Activated naive CD8-positive, alpha-beta T cell treated with anti-CD3 and anti-CD28 coated beads, Interleukin-2, amount 50 U/mL, for 24 hours (primary cell): ENCODE measurements at regions not wholly inside any gene's neighbourhood (a gene's known extent, or its start where the extent isn't known, plus 50 kb on each side); places are given as distances from the start of the nearest gene placed in this dataset.
"Not testable (repeated sequence)": the region's sequence is repeated elsewhere in the genome, so short reads cannot be mapped to it uniquely, and the experiment has no call there.

Source experiments
- ATAC-seq: fragments of 150-1000 bp; cut with Tn5 transposase; one replicate; pipeline ENCODE4 v1.10.0; 2021
- DNase-seq: peaks from one replicate; pipeline ENCODE4 v3.0.0; 2021
- H3K27ac Mint-ChIP-seq: one replicate; pipeline ENCODE4 v1.8.0; 2021; ENCODE audit warnings: mild to moderate bottlenecking, mixed read lengths
- H3K27me3 Mint-ChIP-seq: one replicate; pipeline ENCODE4 v1.8.0; 2021; ENCODE audit warnings: mixed read lengths
- H3K36me3 Mint-ChIP-seq: one replicate; pipeline ENCODE4 v1.8.0; 2021; ENCODE audit warnings: low read depth, mixed read lengths
- H3K4me1 Mint-ChIP-seq: one replicate; pipeline ENCODE4 v1.8.0; 2021; ENCODE audit warnings: mixed read lengths
- H3K4me3 Mint-ChIP-seq: one replicate; pipeline ENCODE4 v1.8.0; 2021; ENCODE audit warnings: mild to moderate bottlenecking, moderate library complexity, mixed read lengths
- H3K9me3 Mint-ChIP-seq: one replicate; pipeline ENCODE4 v1.8.0; 2021; ENCODE audit warnings: mixed read lengths

DNA sequence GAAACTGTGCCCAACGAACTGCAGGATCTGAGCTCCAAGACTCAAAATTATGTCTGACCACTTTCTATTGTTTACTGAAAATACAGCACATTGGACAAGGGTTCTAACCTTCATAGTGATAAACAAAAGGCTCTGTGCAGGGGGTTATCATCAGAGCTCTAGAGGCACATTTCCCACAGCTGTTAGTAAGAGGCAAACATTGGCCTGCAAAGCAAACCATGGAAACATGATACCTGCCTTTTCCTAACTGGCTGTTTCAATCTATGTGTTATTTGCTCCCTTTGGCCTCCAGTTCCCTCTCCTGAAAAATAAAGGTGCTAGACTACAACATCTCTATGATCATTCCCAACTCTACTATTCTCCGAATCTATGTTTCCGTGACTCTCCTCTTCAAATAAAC is 159.7 kb upstream of the ARHGEF26 start:
- no peak for DNase-seq
- Mint-ChIP-seq H3K27ac (no peak overlapping the region), H3K36me3 (no peaks in the 10 kb centered on the region), H3K4me3 (no peak overlapping the region), H3K27me3 (peaks cover 3% of the 10 kb centered on the region), H3K4me1 (no peaks in the 10 kb centered on the region), H3K9me3 (no peaks in the 10 kb centered on the region)
- no peak for ATAC-seq

DNA sequence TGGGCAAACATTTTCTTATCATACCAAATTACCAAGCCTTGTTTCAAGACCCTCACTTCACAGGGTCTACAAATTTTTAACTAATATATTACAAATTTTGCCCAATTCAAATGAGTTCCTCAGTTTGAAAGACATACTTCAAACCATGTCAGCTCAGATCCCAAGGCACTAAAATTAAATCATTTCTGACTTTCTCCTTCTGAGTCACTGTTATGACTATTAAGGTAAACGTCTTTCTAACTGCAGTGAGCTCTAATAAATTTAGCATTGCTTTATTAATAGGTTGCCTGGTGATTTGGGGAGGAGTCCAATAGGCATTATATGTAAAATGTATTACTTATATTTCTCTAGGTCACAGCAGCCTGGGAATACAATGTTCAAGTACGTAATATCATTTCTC is 158.2 kb upstream of the ARHGEF26 start:
- H3K4me1 Mint-ChIP-seq = no peaks in the 10 kb centered on the region
- H3K36me3 Mint-ChIP-seq = no peaks in the 10 kb centered on the region
- ATAC-seq (no peak), DNase-seq (no peak)
- no peak overlapping the region for H3K27ac Mint-ChIP-seq
- H3K4me3 Mint-ChIP-seq = no peak overlapping the region
- peaks cover 3% of the 10 kb centered on the region for H3K27me3 Mint-ChIP-seq
- no peaks in the 10 kb centered on the region for H3K9me3 Mint-ChIP-seq

DNA sequence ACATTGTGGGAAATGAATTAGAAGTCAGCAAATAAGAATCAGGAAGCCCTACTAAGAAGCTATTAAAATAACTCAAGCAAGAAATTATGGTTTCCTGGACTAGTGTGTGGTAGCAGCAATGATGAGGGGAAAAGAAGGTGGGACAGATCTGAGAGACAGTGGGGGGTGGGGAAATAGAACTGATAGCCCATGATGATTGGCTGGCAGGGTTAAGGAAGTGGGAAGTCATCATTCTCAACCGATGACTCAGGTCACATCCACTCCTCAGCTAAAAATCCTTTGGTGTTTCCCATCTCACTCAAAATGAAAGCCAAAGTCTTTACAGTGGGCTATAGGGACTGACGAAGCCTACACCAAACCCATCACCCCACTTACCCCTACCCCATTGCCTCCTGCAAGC is 153.9 kb upstream of the ARHGEF26 start:
- DNase-seq (no peak), ATAC-seq (peak; percentile 28)
- Mint-ChIP-seq H3K27ac (no peak overlapping the region), H3K27me3 (peaks cover 3% of the 10 kb centered on the region), H3K4me3 (no peak overlapping the region), H3K9me3 (peaks cover 6% of the 10 kb centered on the region), H3K36me3 (no peaks in the 10 kb centered on the region), H3K4me1 (peaks cover 2% of the 10 kb centered on the region)

DNA sequence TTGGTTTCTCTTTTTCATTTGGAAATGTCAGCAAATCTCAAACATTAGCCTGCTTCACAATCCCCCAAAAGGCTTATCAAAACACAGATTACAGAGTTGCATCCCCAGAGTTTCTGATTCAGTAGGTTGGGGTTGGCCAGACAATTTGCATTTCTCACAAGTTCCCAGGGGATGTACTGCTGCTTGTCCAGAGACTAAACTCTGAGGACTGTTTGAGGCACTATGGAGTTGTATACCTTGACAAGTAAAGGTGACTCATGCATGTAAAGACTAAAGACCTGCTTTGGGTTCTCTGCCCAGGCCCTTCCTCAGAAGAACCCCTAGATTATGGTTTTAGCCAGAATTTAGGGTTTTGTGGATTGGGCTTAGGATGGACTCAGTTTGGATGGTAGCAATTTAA is 151.1 kb upstream of the ARHGEF26 start:
- DNase-seq = no peak
- Mint-ChIP-seq H3K36me3 (no peaks in the 10 kb centered on the region), H3K4me1 (peaks cover 2% of the 10 kb centered on the region), H3K9me3 (peaks cover 6% of the 10 kb centered on the region), H3K27ac (no peak overlapping the region), H3K27me3 (peaks cover 4% of the 10 kb centered on the region), H3K4me3 (no peak overlapping the region)
- no peak for ATAC-seq

DNA sequence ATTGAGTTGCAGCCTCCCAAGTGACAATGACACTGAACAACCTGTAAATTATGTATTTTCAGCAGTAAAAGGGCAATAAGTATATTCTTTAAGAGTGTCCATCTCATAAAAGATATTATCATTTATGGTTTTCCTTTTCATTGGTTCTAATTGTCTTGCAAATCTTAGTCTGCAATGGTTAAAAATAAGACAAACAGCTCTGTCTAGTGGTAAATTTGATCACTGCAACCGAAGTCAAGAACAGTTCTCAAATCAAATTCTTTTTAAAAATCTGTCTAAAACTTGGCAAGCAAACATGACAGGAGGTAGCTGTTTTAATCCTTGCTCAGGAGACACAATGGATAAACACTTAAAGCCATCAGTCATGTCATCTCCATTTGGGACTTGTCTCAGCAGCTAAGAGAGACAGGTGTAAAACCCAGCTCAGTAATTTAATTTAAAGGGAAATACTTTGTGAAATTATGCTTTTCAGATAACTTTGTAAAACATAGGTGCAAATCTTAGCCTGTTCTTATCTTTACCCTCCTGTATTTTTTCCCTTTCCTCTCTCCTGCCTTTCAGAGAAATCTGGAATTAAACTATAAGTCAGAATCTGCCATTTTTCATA is 150.3 kb upstream of the ARHGEF26 start:
- H3K4me1 Mint-ChIP-seq = peaks cover 2% of the 10 kb centered on the region
- H3K27me3 Mint-ChIP-seq = peaks cover 3% of the 10 kb centered on the region
- H3K4me3 Mint-ChIP-seq = no peak overlapping the region
- H3K9me3 Mint-ChIP-seq = peaks cover 6% of the 10 kb centered on the region
- H3K36me3 Mint-ChIP-seq = no peaks in the 10 kb centered on the region
- ATAC-seq (no peak), DNase-seq (no peak)
- no peak overlapping the region for H3K27ac Mint-ChIP-seq

DNA sequence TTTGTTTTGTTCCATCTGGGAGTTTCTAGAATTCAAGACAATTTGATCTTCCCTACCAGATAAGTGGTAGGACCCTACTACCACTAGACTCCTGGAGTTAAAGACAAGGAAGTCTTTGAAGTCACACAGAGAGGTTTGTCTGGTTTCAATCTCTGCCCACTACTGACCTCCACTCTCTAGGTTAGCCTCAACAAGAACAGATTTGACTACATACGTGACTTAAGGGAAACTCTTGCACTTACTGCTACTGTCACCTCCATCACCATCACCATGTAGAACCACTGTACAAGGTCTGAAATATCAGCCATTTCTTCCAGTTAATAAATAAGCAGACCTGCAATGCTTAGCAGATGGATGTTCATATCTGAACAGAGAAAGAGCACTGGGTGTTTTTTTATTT is 148.3 kb upstream of the ARHGEF26 start:
- DNase-seq (no peak), ATAC-seq (no peak)
- H3K27ac Mint-ChIP-seq = no peak overlapping the region
- H3K9me3 Mint-ChIP-seq = peaks cover 6% of the 10 kb centered on the region
- no peak overlapping the region for H3K4me3 Mint-ChIP-seq
- H3K36me3 Mint-ChIP-seq = no peaks in the 10 kb centered on the region
- H3K4me1 Mint-ChIP-seq = peaks cover 2% of the 10 kb centered on the region
- H3K27me3 Mint-ChIP-seq = peaks cover 3% of the 10 kb centered on the region

DNA sequence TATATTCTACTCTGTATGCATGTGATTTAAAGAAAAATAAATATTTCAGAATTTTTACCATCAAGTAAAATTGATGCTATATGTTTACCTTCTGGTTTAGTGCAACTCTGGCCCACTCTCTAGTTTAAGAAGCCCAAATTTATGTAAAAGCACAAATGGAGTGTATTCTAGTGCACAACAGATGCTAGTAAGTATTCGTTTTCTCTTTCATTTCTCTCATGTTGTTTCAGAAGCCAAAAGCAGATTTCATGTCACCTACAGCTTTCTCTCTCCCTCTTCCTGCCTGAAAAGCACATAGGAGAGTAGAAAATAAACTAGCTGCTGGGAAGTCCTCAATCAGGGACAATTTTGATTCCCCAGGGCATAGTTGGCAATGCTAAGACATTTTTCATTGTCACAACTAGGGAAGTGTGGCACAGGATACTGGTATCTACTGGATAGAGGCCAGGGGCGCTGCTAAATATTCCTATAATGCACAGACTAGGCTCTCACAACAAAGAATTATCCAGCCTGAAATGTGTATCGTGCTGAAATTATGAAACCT is 147.4 kb upstream of the ARHGEF26 start:
- ATAC-seq = no peak
- Mint-ChIP-seq H3K4me3 (no peak overlapping the region), H3K4me1 (no peaks in the 10 kb centered on the region), H3K27ac (no peak overlapping the region), H3K9me3 (no peaks in the 10 kb centered on the region), H3K27me3 (peaks cover 3% of the 10 kb centered on the region), H3K36me3 (no peaks in the 10 kb centered on the region)
- DNase-seq = no peak

DNA sequence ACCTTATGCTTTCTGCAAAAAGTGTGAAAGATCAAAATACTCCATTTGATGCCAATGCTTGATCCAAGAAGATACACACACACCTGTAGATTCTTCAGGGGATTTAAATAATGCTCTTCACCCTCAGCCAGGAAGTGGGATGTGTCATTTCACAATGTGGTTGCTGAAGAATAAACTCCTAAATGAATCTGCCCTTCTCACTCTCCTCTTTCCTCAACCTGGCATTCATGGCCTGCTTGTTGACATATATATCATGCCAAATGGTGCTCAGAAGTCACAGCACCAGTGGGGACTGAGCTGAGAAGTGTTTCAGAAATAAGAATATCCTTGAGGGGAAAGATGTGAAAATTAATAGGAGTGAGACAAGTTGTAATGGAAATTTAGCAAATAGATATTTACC is 146.6 kb upstream of the ARHGEF26 start:
- H3K4me1 Mint-ChIP-seq = no peaks in the 10 kb centered on the region
- H3K27me3 Mint-ChIP-seq = peaks cover 3% of the 10 kb centered on the region
- no peak overlapping the region for H3K27ac Mint-ChIP-seq
- no peaks in the 10 kb centered on the region for H3K9me3 Mint-ChIP-seq
- no peak overlapping the region for H3K4me3 Mint-ChIP-seq
- no peaks in the 10 kb centered on the region for H3K36me3 Mint-ChIP-seq
- ATAC-seq = no peak
- no peak for DNase-seq

DNA sequence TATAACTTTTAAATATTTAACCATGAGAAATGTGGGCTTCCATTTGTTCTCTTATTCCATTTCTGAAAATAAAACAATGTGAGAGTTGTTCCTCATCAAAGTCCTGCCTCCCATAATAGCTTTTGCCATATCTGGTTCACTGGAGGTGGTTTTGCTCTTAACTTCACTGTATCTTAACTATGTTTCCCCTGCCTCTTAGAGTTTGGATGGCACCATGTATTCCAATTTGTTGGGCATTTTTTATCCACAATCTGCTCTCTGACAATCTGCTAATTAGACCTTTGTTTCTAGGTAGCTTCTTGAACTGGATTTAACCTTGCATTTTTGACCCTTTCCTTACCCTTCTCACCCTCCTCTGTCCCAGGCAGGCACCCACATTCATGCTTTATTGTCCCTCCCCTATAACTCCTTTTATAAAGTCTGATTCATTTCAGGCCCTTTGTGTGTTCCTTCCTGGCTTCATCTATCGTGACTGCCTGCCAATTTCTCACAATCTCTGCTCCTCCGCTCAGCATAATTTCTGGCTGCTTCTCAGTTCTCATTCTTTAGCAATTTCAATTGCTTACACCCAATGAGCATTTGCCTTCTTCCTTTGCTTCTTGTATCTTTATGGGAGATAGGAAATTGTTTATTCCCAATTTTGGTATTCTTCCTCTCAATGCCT is 144.2 kb upstream of the ARHGEF26 start:
- H3K27me3 Mint-ChIP-seq = peaks cover 3% of the 10 kb centered on the region
- H3K27ac Mint-ChIP-seq = no peak overlapping the region
- no peaks in the 10 kb centered on the region for H3K36me3 Mint-ChIP-seq
- H3K4me1 Mint-ChIP-seq = no peaks in the 10 kb centered on the region
- ATAC-seq (no peak), DNase-seq (no peak)
- no peaks in the 10 kb centered on the region for H3K9me3 Mint-ChIP-seq
- H3K4me3 Mint-ChIP-seq = no peak overlapping the region

DNA sequence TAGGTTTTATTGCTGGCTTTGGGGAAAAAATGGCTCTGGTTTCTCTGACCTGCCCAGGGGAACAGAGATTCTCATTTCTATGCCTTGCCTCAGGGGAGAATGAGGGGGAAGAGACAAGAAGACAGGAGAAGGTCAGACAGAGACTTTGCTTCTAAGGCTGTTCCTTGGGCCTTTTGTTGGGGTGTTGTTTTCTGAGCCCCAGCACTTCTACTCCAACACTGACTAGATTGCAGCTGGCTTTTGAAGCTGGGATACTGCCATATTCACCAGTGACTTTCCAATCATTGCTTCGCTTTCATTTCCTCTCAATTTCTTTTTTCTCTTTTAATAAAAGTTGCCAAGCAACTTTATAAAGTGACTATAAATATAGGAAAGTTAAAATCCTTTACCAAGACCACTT is 143.2 kb upstream of the ARHGEF26 start:
- Mint-ChIP-seq H3K9me3 (no peaks in the 10 kb centered on the region), H3K27ac (no peak overlapping the region), H3K27me3 (peaks cover 3% of the 10 kb centered on the region), H3K4me3 (no peak overlapping the region), H3K36me3 (no peaks in the 10 kb centered on the region), H3K4me1 (no peaks in the 10 kb centered on the region)
- ATAC-seq = no peak
- no peak for DNase-seq

DNA sequence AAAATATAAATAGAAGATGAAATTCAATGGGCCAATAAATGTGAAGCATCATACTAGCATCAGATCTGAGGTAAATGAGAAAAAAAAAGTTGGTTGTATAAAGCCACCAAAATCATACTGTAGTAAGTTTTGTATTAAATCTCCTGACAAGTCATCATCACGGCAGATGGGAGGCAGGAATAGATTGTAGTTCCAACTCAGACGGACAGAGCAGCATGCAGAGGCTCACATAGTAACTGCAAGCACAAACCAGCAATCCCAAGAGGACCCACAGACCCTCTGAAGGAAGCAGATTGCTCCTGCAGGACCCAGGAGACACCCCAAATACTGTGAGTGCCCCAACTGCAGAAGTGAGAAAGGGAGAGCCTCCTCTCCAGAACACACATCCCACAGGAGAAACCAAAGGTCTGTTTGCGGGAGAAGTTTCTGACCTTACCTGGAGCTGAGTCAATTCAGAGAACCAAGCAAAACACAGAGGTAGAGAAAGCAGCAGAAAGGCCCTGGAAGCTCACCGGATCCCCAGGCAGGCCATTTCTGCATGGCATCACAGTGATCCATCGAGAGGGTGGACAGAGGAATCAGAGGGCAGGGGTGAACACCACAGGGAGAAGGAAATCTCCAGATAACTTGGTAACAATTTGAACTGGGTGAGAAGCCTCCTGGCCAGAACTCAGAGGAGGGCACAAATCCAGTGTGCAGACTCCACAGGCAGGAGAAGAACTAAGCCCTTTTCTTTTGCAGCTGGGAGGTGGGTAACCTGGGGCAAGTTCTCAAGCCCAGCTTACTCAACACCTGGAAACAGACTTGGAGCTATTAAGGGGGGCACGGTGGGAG is 141.6 kb upstream of the ARHGEF26 start:
- ATAC-seq = no peak
- Mint-ChIP-seq H3K36me3 (no peaks in the 10 kb centered on the region), H3K9me3 (no peaks in the 10 kb centered on the region), H3K27ac (no peak overlapping the region), H3K4me3 (no peak overlapping the region), H3K4me1 (no peaks in the 10 kb centered on the region), H3K27me3 (peaks cover 2% of the 10 kb centered on the region)
- no peak for DNase-seq

DNA sequence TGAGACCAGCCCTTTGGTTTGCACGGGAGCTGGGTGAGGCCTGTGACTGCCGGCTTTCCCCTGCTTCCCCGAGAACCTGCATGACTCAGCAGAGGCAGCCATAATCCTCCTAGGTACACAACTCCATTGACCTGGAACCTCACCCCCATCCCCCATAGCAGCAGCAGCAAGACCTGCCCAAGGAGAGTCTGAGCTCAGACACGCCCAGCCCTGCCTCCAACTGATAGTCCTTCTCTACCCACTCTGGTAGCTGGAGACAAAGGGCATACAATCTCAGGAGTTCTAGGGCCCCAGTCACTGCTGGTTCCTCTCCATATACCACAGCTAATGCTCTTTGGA is 141.0 kb upstream of the ARHGEF26 start:
- Mint-ChIP-seq H3K9me3 (no peaks in the 10 kb centered on the region), H3K27me3 (no peaks in the 10 kb centered on the region), H3K4me1 (no peaks in the 10 kb centered on the region), H3K36me3 (no peaks in the 10 kb centered on the region), H3K4me3 (no peak overlapping the region), H3K27ac (no peak overlapping the region)
- DNase-seq = no peak
- no peak for ATAC-seq

DNA sequence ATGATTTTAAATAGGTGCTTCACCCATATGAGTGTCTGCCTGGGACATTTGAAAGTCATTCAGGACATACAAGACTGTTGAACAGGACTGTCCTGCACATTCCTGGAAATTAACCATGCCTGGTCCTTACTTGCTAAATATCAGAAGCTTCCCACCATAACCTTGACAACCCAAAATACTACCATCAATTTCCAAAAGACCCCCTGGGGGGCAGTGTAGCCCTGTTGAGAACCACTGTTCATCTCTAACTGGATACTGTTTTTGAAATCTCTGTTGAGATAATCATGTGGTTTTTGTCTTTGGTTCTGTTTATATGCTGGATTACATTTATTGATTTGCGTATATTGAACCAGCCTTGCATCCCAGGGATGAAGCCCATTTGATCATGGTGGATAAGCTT is 123.8 kb upstream of the ARHGEF26 start:
- H3K4me1 Mint-ChIP-seq, H3K27me3 Mint-ChIP-seq, H3K9me3 Mint-ChIP-seq, H3K4me3 Mint-ChIP-seq, H3K36me3 Mint-ChIP-seq, DNase-seq, H3K27ac Mint-ChIP-seq, ATAC-seq: not testable (repeated sequence)

DNA sequence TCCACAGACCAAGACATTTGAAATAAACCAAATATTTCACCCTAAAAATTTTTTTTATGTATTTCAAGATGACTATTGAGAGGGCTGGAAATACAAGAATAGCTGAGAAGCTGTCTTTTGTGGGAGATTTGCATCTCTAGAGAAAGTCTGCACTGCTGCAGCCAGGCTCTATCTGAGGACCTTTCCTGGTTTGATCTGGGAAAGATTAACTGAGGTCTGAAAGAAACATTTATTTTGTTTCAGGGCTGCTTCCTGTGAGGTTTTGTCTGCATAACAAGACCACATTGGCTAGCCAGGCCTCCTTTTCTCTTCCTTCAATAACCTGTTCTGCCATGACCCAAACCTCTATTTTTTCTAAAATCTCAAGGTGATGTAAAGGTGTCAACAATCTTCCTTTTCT is 117.5 kb upstream of the ARHGEF26 start:
- ATAC-seq (no peak), DNase-seq (no peak)
- Mint-ChIP-seq H3K9me3 (no peaks in the 10 kb centered on the region), H3K4me3 (no peak overlapping the region), H3K36me3 (no peaks in the 10 kb centered on the region), H3K4me1 (no peaks in the 10 kb centered on the region), H3K27me3 (peaks cover 3% of the 10 kb centered on the region), H3K27ac (no peak overlapping the region)

DNA sequence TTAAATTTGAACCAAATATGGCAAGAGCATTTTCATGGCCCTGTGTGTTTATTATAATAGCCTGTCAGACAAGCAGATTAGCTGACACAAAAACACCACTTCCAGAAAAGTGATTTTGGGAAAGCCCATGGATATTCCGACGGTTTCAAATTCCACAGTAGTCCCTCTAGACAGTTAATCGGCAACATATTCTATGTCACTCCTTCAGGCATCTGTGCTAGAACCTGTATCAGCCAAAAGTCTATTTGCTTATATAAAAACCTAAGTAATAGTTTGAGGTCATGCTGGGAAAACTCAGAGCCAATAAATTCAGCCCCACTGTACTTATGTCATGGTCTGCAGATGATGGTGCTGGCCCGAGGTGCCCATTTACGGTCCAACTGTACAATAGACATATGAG is 110.2 kb upstream of the ARHGEF26 start:
- no peak for DNase-seq
- Mint-ChIP-seq H3K36me3 (no peaks in the 10 kb centered on the region), H3K27ac (no peak overlapping the region), H3K4me1 (no peaks in the 10 kb centered on the region), H3K9me3 (no peaks in the 10 kb centered on the region), H3K4me3 (no peak overlapping the region), H3K27me3 (no peaks in the 10 kb centered on the region)
- no peak for ATAC-seq
